HuH-7 (cell line): ENCODE measurements at regions not wholly inside any gene's neighbourhood (a gene's known extent, or its start where the extent isn't known, plus 50 kb on each side); places are given as distances from the start of the nearest gene placed in this dataset.

Experiments used
- DNase-seq: peaks from one replicate; pipeline ENCODE4 v3.0.0; 2011; ENCODE audit warnings: low spot score

GRCh38 chr4:119709418-119709817 lies 80.8 kb upstream of the PDE5A start:
- DNase-seq = no peak

DNA sequence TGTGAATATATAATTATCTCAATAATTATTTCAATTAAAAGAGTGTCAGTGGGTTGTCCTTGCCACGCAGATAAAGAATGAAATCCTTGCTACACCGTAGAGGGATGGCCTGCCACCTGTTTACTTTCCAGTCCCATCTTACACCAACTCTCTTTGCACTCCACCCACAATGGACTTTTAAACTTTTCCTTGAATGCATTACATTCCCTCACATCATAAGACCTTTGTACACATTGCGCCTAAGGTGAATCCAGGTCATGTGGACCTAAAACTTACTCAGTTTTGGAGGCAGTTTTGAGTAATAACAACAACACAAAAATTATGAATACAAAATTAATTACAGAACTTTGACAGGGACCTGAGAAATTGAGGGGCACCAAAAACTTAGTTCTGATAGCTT lies 78.7 kb upstream of the PDE5A start:
- peak; percentile 6 for DNase-seq

GRCh38 chr4:119706804-119707203 lies 78.2 kb upstream of the PDE5A start:
- no peak for DNase-seq

- DNase-seq = no peak
Measured at GRCh38 chr4:119697887-119698393, 69.3 kb upstream of the PDE5A start.

DNA sequence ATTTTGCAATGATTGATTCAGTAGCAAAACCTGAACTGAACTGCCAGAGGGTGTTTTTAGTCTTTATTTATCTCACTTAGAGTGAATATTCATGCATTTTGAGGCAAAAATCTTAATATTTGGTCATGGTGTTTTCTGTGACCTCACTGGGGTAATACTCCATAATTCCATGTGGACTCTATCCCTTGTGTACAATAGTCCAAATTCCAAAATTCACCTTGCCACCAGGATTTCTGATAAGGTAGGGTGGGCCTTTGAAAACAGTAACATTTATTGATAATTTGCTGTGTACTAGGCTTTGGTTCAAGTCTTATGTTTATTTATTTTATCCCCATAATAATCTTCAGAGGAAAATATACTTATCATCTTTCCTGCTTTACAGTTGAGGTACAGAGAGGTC lies 68.4 kb upstream of the PDE5A start:
- DNase-seq = no peak

- DNase-seq = no peak
Measured at GRCh38 chr4:119695216-119695615, 66.6 kb upstream of the PDE5A start.

DNA sequence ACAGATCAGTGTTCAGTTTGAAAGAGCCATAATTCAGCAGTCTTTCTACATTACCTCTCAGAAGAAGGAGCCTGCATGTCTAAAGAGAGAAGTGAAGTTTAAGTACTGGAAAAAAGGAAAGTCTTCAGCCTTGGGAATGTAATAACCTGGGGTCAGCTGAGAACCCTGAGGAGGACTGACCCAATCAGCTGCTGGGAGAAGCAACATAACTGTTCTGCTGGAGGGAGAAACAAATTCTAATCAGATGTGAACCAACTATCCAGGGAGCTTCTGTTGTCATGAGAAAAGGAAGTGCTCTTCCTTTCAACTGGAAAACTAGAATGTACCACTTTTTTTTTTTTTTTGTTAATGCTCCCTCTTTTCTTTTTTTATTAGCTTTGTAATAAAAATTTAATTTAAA lies 64.5 kb upstream of the PDE5A start:
- DNase-seq = no peak

DNA sequence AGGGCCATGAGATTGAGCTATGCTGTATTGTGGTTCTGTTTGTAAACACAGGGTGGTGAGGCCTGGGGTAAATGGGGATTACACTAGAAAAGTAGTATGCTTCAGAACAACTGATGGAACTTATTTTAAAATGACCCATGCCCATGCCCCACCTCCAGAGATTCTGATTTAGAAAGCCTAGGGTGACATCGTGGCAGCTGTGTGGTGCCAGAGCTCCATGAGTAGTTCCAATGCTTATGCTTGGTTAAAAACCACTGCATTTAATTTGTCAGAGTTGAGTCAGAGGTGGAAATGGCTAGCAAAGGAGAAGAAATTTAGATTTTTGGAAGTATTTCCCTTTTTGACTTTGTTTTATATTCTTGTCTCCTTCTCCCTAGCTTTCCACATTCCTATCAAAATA lies 63.4 kb upstream of the PDE5A start:
- no peak for DNase-seq

DNA sequence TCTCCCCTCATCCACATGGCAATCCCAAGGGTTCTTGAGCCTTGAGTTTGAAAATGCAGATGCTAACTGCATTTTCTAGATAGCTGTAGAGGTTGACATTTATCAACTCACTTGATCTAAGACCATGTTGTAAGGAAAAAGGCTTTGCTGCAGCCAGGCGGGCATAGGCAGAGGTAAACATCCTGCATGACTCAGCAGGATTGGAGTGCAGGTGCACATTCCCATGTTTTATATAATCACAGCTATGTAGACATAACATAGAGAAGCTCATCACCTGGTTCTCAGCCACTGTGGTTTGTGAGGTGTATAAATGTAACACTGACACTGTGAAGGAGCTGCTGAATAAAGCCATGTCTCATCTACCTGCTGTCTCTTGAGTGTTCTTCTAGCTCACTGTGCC lies 62.3 kb upstream of the PDE5A start:
- no peak for DNase-seq

GRCh38 chr4:119688446-119688845 lies 59.8 kb upstream of the PDE5A start:
- no peak for DNase-seq

- DNase-seq = no peak
Measured at GRCh38 chr4:119684463-119684862, 55.9 kb upstream of the PDE5A start.

GRCh38 chr4:119683518-119683917 lies 54.9 kb upstream of the PDE5A start:
- DNase-seq = peak; percentile 10

DNA sequence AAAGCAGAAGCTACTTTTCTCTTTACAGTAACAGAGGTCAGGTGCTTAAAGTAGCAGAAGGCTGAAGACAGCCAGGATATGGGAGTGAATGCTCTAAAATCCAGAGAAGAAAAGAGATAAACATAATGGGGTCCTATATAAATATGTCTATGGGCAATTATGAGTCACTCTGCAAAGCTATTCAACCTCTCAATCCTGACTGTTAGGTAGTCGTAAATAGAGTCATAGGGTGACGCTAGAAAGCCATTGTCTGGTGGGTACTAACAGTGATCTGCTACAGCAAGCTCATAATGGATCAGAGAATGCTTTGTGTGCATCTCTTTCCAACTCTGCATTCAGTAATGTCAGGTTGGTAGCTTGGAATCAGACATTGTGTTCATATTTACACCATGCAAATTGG lies 53.5 kb upstream of the PDE5A start:
- DNase-seq = no peak

- no peak for DNase-seq
Measured at GRCh38 chr4:119679251-119679650, 50.6 kb upstream of the PDE5A start.

- no peak for DNase-seq
Measured at GRCh38 chr4:119678761-119679160, 50.2 kb upstream of the PDE5A start.
